Pancreas (tissue), 10 donors: ENCODE measurements at regions not wholly inside any gene's neighbourhood (a gene's known extent, or its start where the extent isn't known, plus 50 kb on each side); places are given as distances from the start of the nearest gene placed in this dataset.

Experiments used
- ATAC-seq, 4 donors: fragments of 200-7000 bp; cut with Tn5 transposase; one replicate each; pipeline versions ENCODE4 v1.8.0 to v1.9.1; 2020; ENCODE audit warnings: mild to moderate bottlenecking in 4 of 4, moderate library complexity in 4 of 4
- DNase-seq, 6 donors: peaks; one replicate each; pipeline ENCODE4 v3.0.0-alpha.2; 2020
- FAIRE-seq: peaks from 2 replicates; lab custom pipeline; 2012; peaks lifted over from hg19 to GRCh38; lab: Jason Lieb, UNC
- H3K27ac ChIP-seq, 4 donors: fragments of 200-600 bp; sonication (generic); 1 replicate in 3 of 4; 2 replicates in 1 of 4; pipeline versions ENCODE4 v1.5.0 to v1.8.0; 2020
- H3K27me3 ChIP-seq, 4 donors: fragments of 200-600 bp; one replicate each; pipeline ENCODE4 v1.8.0; 2021
- H3K36me3 ChIP-seq, 3 donors: fragments of 200-600 bp; sonication (generic) in 1 of 3; one replicate each; pipeline versions ENCODE4 v1.5.0 to v1.8.0; 2020 to 2021
- H3K4me1 ChIP-seq, 3 donors: fragments of 200-600 bp; one replicate each; pipeline ENCODE4 v1.8.0; 2021
- H3K4me3 ChIP-seq, 4 donors: fragments of 200-600 bp; sonication (generic) in 2 of 4; one replicate each; pipeline versions ENCODE4 v1.5.0 to v1.8.0; 2020 to 2021
- H3K9me3 ChIP-seq, 4 donors: fragments of 200-600 bp; one replicate each; pipeline ENCODE4 v1.8.0; 2021
- WGBS, 2 donors: extraction: QIAGEN DNeasy Blood & Tissue Kit; methylation state at CpG; one replicate each; pipeline ENCODE4 v1.1.7; 2013; 5-methylcytosine and 5-hydroxymethylcytosine counted together
- intact Hi-C, 3 donors: fragments of 100-400 bp; cut with DNase I; formaldehyde crosslinking; loops; one replicate each; pipeline versions ENCODE4 v1.11.1 to v1.14.2; 2022
- TF ChIP-seq, protein P1 (sequence below), 4 donors: fragments of 200-600 bp; sonication (generic) in 3 of 4; IDR thresholded peaks; one replicate each; pipeline versions ENCODE4 v1.5.0 to v1.8.0; 2021; ENCODE audit warnings: antibody characterized with exemption in 4 of 4
- donor health status: healthy with polysubstance abuse.
- donor health status: DM: no; HTN: no; CAD: no; lungs with moderate emphysema.
- donor health status: DM: no; HTN: no; CAD: no.
- donor health status: control.
- donor health status: control.
- donor health status: Bipolar disorder and iron deficiency.
- donor health status: DM: yes; HTN: yes; CAD: no.
- donor health status: DM: no; HTN: no; CAD: no.
- donor health status: DM: no; HTN: no; CAD: no.
- donor health status: DM: yes; HTN: yes; CAD: no.

DNA sequence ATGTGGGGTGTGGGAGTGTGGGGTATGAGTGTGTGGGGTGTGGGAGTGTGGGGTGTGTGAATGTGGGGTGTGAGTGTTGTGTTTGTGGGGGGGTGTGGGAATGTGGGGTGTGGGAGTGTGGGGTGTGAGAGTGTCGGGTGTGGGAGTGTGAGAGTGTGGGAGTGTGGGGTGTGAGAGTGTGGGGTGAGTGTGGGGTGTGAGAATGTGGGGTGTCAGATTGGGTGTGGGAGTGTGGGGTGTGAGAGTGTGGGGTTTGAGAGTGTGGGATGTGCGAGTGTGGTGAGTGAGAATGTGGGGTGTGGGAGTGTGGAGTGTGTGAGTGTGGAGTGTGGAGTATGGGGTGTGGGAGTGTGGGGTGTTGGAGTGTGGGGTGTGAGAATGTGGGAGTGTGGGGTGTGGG, 50.1 kb upstream of the EN2 start:
- FAIRE-seq (no peak), ATAC-seq (no peak), DNase-seq (no peak)
- Histone ChIP-seq H3K4me3 (no peak overlapping the region), H3K27ac (no peak overlapping the region), H3K36me3 (no peaks in the 10 kb centered on the region), H3K27me3 (no peaks in the 10 kb centered on the region), H3K4me1 (no peaks in the 10 kb centered on the region), H3K9me3 (no peaks in the 10 kb centered on the region)
- TF ChIP-seq, protein P1, sequence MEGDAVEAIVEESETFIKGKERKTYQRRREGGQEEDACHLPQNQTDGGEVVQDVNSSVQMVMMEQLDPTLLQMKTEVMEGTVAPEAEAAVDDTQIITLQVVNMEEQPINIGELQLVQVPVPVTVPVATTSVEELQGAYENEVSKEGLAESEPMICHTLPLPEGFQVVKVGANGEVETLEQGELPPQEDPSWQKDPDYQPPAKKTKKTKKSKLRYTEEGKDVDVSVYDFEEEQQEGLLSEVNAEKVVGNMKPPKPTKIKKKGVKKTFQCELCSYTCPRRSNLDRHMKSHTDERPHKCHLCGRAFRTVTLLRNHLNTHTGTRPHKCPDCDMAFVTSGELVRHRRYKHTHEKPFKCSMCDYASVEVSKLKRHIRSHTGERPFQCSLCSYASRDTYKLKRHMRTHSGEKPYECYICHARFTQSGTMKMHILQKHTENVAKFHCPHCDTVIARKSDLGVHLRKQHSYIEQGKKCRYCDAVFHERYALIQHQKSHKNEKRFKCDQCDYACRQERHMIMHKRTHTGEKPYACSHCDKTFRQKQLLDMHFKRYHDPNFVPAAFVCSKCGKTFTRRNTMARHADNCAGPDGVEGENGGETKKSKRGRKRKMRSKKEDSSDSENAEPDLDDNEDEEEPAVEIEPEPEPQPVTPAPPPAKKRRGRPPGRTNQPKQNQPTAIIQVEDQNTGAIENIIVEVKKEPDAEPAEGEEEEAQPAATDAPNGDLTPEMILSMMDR (IDR thresholded peaks at IDR 0.05) = no peak
- intact Hi-C loops = no loop called here
- WGBS, 2 donors = 77% methylated on average over 2 of the region's 2 CpGs; no CpG with 5 or more reads in 1 of the 2 donors
